HCT116 (cell line): ENCODE measurements at regions not wholly inside any gene's neighbourhood (a gene's known extent, or its start where the extent isn't known, plus 50 kb on each side); places are given as distances from the start of the nearest gene placed in this dataset.

Experiments
- CEBPB ChIP-seq: IDR thresholded peaks from 2 replicates; pipeline ENCODE4 v1.6.1; 2012; ENCODE audit warnings: low read depth
- EZH2 ChIP-seq: fragments of 200-600 bp; sonication (generic); IDR thresholded peaks from 2 replicates; pipeline ENCODE4 v1.6.1; 2017; ENCODE audit warnings: antibody characterized with exemption, mixed run types
- EZH2phosphoT487 ChIP-seq: fragments of 200-600 bp; IDR thresholded peaks from 2 replicates; pipeline ENCODE4 v1.6.1; 2018; ENCODE audit warnings: antibody characterized with exemption, borderline replicate concordance
- FOSL1 ChIP-seq: IDR thresholded peaks from 2 replicates; pipeline ENCODE4 v1.6.1; 2012; ENCODE audit warnings: low read depth
- POLR2A ChIP-seq: IDR thresholded peaks from 2 replicates; pipeline ENCODE4 v1.7.0; 2011; ENCODE audit warnings: borderline replicate concordance; ENCODE audit not compliant: insufficient read depth, insufficient read length; ENCODE audit errors: extremely low read depth
- RAD21 ChIP-seq: IDR thresholded peaks from 2 replicates; pipeline ENCODE4 v1.6.1; 2012; ENCODE audit warnings: low read depth, mild to moderate bottlenecking
- SIN3A ChIP-seq: IDR thresholded peaks from 2 replicates; pipeline ENCODE4 v1.6.1; 2012; ENCODE audit warnings: low read depth
- SP1 ChIP-seq: IDR thresholded peaks from 2 replicates; pipeline ENCODE4 v1.6.1; 2012; ENCODE audit warnings: low read depth
- SRF ChIP-seq: IDR thresholded peaks from 2 replicates; pipeline ENCODE4 v1.6.1; 2012; ENCODE audit warnings: low read depth
- ZFX ChIP-seq: fragments of 450-650 bp; IDR thresholded peaks from 2 replicates; pipeline ENCODE4 v1.6.1; 2017
- TF ChIP-seq, protein P1 (sequence below): IDR thresholded peaks from 2 replicates; pipeline ENCODE4 v1.6.1; 2012; ENCODE audit warnings: low read depth
- TF ChIP-seq, protein P2 (sequence below), 3 experiments: fragments of 200-600 bp in 1 of 3; sonication (generic) in 1 of 3; IDR thresholded peaks in 2 of 3; conservative IDR thresholded peaks in 1 of 3; 2 replicates each; pipeline ENCODE4 v1.5.1; 2012 to 2017; ENCODE audit warnings: low read depth in 2 of 3, low read length in 2 of 3, antibody characterized with exemption in 1 of 3, borderline replicate concordance in 1 of 3, control low read depth in 1 of 3, mild to moderate bottlenecking in 1 of 3, mixed read lengths in 1 of 3, mixed run types in 1 of 3, moderate library complexity in 1 of 3; ENCODE audit not compliant: insufficient read depth in 1 of 3
- TF ChIP-seq, protein P3 (sequence below): IDR thresholded peaks from 2 replicates; pipeline ENCODE4 v1.6.1; 2012
- TF ChIP-seq, protein P4 (sequence below): IDR thresholded peaks from 2 replicates; pipeline ENCODE4 v1.6.1; 2012

DNA sequence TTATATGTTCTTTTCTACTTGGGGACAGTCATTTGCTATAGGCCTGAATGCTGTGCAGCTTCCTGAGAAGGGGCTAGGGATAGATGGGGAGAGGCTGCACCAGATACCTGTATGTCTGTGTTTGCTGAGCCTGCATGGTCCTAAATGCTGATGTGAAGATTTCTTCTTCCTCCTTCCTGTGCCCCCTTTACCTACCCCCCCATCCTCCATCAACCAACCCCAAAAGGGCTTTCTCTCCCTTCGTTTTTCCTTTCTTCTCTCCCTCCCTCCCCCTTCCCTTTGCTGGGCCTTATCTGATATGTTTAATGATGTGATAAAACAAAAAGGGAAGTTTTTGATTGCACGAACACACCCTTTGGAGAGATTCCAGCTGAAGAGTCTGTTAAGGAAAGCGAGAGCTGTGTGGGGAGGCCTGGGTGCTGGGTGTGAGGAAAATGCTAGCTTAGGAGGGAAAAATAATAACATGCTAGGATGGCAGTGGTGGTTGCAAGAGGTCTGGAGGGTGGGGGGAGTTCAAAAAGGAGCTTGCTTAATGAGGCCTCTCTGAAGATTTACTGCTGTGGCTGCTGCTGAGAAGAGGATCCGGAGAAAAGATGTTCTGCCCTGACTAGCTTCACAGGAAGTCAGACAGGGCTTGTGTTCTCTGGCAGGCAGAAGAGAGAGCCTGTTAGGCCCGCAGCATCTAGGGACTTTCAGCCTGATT is 101.8 kb downstream of the SAMD9 start:
- TF ChIP-seq POLR2A (no peak), RAD21 (no peak), EZH2 (no peak), EZH2phosphoT487 (no peak), SIN3A (no peak), CEBPB (no peak), FOSL1 (no peak), SP1 (no peak), ZFX (no peak), SRF (no peak)
- TF ChIP-seq, protein P1, sequence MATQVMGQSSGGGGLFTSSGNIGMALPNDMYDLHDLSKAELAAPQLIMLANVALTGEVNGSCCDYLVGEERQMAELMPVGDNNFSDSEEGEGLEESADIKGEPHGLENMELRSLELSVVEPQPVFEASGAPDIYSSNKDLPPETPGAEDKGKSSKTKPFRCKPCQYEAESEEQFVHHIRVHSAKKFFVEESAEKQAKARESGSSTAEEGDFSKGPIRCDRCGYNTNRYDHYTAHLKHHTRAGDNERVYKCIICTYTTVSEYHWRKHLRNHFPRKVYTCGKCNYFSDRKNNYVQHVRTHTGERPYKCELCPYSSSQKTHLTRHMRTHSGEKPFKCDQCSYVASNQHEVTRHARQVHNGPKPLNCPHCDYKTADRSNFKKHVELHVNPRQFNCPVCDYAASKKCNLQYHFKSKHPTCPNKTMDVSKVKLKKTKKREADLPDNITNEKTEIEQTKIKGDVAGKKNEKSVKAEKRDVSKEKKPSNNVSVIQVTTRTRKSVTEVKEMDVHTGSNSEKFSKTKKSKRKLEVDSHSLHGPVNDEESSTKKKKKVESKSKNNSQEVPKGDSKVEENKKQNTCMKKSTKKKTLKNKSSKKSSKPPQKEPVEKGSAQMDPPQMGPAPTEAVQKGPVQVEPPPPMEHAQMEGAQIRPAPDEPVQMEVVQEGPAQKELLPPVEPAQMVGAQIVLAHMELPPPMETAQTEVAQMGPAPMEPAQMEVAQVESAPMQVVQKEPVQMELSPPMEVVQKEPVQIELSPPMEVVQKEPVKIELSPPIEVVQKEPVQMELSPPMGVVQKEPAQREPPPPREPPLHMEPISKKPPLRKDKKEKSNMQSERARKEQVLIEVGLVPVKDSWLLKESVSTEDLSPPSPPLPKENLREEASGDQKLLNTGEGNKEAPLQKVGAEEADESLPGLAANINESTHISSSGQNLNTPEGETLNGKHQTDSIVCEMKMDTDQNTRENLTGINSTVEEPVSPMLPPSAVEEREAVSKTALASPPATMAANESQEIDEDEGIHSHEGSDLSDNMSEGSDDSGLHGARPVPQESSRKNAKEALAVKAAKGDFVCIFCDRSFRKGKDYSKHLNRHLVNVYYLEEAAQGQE: no peak
- TF ChIP-seq, protein P2, sequence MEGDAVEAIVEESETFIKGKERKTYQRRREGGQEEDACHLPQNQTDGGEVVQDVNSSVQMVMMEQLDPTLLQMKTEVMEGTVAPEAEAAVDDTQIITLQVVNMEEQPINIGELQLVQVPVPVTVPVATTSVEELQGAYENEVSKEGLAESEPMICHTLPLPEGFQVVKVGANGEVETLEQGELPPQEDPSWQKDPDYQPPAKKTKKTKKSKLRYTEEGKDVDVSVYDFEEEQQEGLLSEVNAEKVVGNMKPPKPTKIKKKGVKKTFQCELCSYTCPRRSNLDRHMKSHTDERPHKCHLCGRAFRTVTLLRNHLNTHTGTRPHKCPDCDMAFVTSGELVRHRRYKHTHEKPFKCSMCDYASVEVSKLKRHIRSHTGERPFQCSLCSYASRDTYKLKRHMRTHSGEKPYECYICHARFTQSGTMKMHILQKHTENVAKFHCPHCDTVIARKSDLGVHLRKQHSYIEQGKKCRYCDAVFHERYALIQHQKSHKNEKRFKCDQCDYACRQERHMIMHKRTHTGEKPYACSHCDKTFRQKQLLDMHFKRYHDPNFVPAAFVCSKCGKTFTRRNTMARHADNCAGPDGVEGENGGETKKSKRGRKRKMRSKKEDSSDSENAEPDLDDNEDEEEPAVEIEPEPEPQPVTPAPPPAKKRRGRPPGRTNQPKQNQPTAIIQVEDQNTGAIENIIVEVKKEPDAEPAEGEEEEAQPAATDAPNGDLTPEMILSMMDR (IDR thresholded peaks at IDR 0.05 in 2 of 3, conservative IDR thresholded peaks at IDR 0.05 in 1 of 3; ENCODE audit: borderline replicate concordance in 1 of 3, insufficient read depth in 1 of 3, low read depth in 2 of 3, low read length in 2 of 3): no peak
- TF ChIP-seq, protein P3, sequence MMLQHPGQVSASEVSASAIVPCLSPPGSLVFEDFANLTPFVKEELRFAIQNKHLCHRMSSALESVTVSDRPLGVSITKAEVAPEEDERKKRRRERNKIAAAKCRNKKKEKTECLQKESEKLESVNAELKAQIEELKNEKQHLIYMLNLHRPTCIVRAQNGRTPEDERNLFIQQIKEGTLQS: no peak
- TF ChIP-seq, protein P4, sequence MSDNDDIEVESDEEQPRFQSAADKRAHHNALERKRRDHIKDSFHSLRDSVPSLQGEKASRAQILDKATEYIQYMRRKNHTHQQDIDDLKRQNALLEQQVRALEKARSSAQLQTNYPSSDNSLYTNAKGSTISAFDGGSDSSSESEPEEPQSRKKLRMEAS: no peak
